SK-N-MC (cell line): ENCODE measurements at regions not wholly inside any gene's neighbourhood (a gene's known extent, or its start where the extent isn't known, plus 50 kb on each side); places are given as distances from the start of the nearest gene placed in this dataset.

Experiments used
- DNase-seq: peaks from one replicate; pipeline ENCODE4 v3.0.0-alpha.2; 2011; ENCODE audit warnings: low read depth, low spot score
- H3K27ac ChIP-seq: fragments of 200-600 bp; sonication (generic); 2 replicates; pipeline ENCODE4 v1.5.1; 2016; ENCODE audit warnings: mixed run types
- H3K36me3 ChIP-seq: fragments of 200-600 bp; sonication (generic); 2 replicates; pipeline ENCODE4 v1.6.1; 2017; ENCODE audit warnings: antibody characterized with exemption, low read length, mixed read lengths; ENCODE audit not compliant: insufficient read depth
- H3K4me3 ChIP-seq: fragments of 200-600 bp; sonication (generic); 2 replicates; pipeline ENCODE4 v1.5.1; 2016
- H3K9ac ChIP-seq: fragments of 200-600 bp; sonication (generic); 2 replicates; pipeline ENCODE4 v1.8.0; 2017; ENCODE audit warnings: mixed run types, mixed read lengths; ENCODE audit not compliant: insufficient read length
- H3K9me3 ChIP-seq: fragments of 200-600 bp; sonication (generic); 2 replicates; pipeline ENCODE4 v1.6.1; 2017; ENCODE audit warnings: low read depth, mild to moderate bottlenecking, antibody characterized with exemption, low read length, moderate library complexity, mixed read lengths
- EZH2 ChIP-seq: fragments of 200-600 bp; sonication (generic); IDR thresholded peaks from one replicate; pipeline ENCODE4 v1.6.1; 2017; ENCODE audit warnings: antibody characterized with exemption
- FOXP2 ChIP-seq: optimal IDR thresholded peaks from 2 replicates; pipeline ENCODE3; 2011; ENCODE audit warnings: mild to moderate bottlenecking, moderate library complexity; ENCODE audit not compliant: insufficient read depth; ENCODE audit errors: extremely low read length, control extremely low read depth
- POLR2AphosphoS5 ChIP-seq: IDR thresholded peaks from 2 replicates; pipeline ENCODE4 v1.6.1; 2012; ENCODE audit warnings: mild to moderate bottlenecking, low read depth, low read length, borderline replicate concordance

DNA sequence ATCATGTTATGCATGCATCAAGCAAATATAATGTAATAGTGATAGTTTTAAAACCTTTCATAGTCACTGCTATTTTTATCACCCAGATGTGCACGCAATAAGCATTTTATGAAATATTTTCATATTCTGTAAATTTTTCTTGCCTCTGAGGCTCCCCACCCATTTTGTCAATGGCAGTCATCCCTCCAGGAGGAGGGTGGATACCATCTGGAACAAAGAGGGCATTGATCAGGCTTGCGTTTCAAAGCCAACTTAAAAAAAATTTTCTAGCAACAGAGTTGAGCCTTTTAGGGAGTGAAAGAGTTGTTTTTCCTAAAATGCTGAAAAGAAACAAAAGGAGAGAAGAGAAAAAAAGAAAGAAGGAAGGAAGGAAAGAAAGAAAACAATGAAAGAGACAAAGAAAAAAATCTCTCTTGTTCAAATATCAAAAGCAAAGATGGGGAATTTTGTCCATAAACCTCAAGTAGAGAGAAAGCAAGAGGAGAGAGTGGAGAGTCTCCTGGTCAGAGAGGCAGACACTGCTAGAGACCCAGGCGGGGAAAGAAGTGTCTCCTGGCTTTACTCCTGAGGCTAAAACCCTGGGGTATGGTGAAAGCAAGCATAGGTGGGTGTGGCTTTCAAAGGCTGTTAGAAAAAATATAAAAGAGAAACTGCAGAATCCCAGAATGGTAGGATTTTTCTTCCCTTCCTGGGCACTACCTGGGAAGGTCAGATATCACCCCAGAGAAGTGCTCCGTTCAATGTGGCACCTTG lies 63.6 kb upstream of the KLF12 start:
- no peak for DNase-seq
- Histone ChIP-seq H3K36me3 (no peaks in the 10 kb centered on the region), H3K4me3 (no peak overlapping the region), H3K9ac (no peak overlapping the region), H3K9me3 (no peaks in the 10 kb centered on the region), H3K27ac (no peak overlapping the region)
- TF ChIP-seq EZH2 (no peak), FOXP2 (no peak), POLR2AphosphoS5 (no peak)

GRCh38 chr13:74194846-74195245 lies 60.6 kb upstream of the KLF12 start:
- Histone ChIP-seq H3K27ac (no peak overlapping the region), H3K9ac (no peak overlapping the region), H3K36me3 (no peaks in the 10 kb centered on the region), H3K9me3 (no peaks in the 10 kb centered on the region), H3K4me3 (no peak overlapping the region)
- no peak for TF ChIP-seq POLR2AphosphoS5
- no peak for TF ChIP-seq FOXP2
- TF ChIP-seq EZH2 = no peak
- no peak for DNase-seq

GRCh38 chr13:74193391-74193790 lies 59.2 kb upstream of the KLF12 start:
- Histone ChIP-seq H3K9me3 (no peaks in the 10 kb centered on the region), H3K27ac (no peak overlapping the region), H3K9ac (no peak overlapping the region), H3K4me3 (no peak overlapping the region), H3K36me3 (no peaks in the 10 kb centered on the region)
- no peak for DNase-seq
- no peak for TF ChIP-seq EZH2

GRCh38 chr13:74191410-74191809 lies 57.2 kb upstream of the KLF12 start:
- H3K4me3 ChIP-seq = no peak overlapping the region
- H3K27ac ChIP-seq = no peak overlapping the region
- H3K9me3 ChIP-seq = no peaks in the 10 kb centered on the region
- DNase-seq = no peak
- TF ChIP-seq FOXP2 = no peak
- TF ChIP-seq EZH2 = no peak
- TF ChIP-seq POLR2AphosphoS5 = no peak
- no peak overlapping the region for H3K9ac ChIP-seq
- no peaks in the 10 kb centered on the region for H3K36me3 ChIP-seq

- Histone ChIP-seq H3K9me3 (no peaks in the 10 kb centered on the region), H3K27ac (no peak overlapping the region)
- TF ChIP-seq POLR2AphosphoS5 (no peak), EZH2 (no peak), FOXP2 (no peak)
Observed at GRCh38 chr13:74190999-74191398, 56.8 kb upstream of the KLF12 start.

GRCh38 chr13:74187564-74187963 lies 53.4 kb upstream of the KLF12 start:
- H3K4me3 ChIP-seq = no peak overlapping the region
- H3K9ac ChIP-seq = no peak overlapping the region
- no peak overlapping the region for H3K27ac ChIP-seq
- no peaks in the 10 kb centered on the region for H3K9me3 ChIP-seq
- H3K36me3 ChIP-seq = no peaks in the 10 kb centered on the region
- no peak for DNase-seq
- TF ChIP-seq EZH2 (no peak), POLR2AphosphoS5 (no peak), FOXP2 (no peak)

More at GRCh38 chr13:74190999-74191398, 56.8 kb upstream of the KLF12 start:
- Histone ChIP-seq H3K9ac (no peak overlapping the region), H3K4me3 (no peak overlapping the region), H3K36me3 (no peaks in the 10 kb centered on the region)
- DNase-seq = no peak

- no peak for DNase-seq
- H3K9me3 ChIP-seq = no peaks in the 10 kb centered on the region
- TF ChIP-seq EZH2 (no peak), FOXP2 (no peak), POLR2AphosphoS5 (no peak)
- H3K9ac ChIP-seq = no peak overlapping the region
- H3K4me3 ChIP-seq = no peak overlapping the region
- H3K36me3 ChIP-seq = no peaks in the 10 kb centered on the region
- H3K27ac ChIP-seq = no peak overlapping the region
Observed at GRCh38 chr13:74184283-74184682, 50.1 kb upstream of the KLF12 start.
